ENCODE measurements at regions not wholly inside any gene's neighbourhood (a gene's known extent, or its start where the extent isn't known, plus 50 kb on each side); places are given as distances from the start of the nearest gene placed in this dataset.

- Mint-ChIP-seq H3K4me1 (no peaks in the 10 kb centered on the region), H3K9me3 (ENCODE audit: low read depth) (no peaks in the 10 kb centered on the region), H3K27ac (no peak overlapping the region), H3K36me3 (no peaks in the 10 kb centered on the region), H3K4me3 (no peak overlapping the region), H3K27me3 (no peaks in the 10 kb centered on the region)
- ATAC-seq (no peak), DNase-seq (no peak)
- CTCF ChIA-PET = no interaction called here
Measured at GRCh38 chr18:24926649-24927048, 425.3 kb downstream of the ZNF521 start.

- H3K4me1 Mint-ChIP-seq = no peaks in the 10 kb centered on the region
- no peaks in the 10 kb centered on the region for H3K9me3 Mint-ChIP-seq (ENCODE audit: low read depth)
- DNase-seq = no peak
- H3K4me3 Mint-ChIP-seq = no peak overlapping the region
- no peak overlapping the region for H3K27ac Mint-ChIP-seq
- no peaks in the 10 kb centered on the region for H3K27me3 Mint-ChIP-seq
- CTCF ChIA-PET = no interaction called here
- ATAC-seq = no peak
- no peaks in the 10 kb centered on the region for H3K36me3 Mint-ChIP-seq
Measured at GRCh38 chr18:24928301-24928878, 423.6 kb downstream of the ZNF521 start.

- CTCF ChIA-PET = no interaction called here
- H3K4me3 Mint-ChIP-seq = no peak overlapping the region
- no peak for ATAC-seq
- no peak overlapping the region for H3K27ac Mint-ChIP-seq
- no peak for DNase-seq
- no peaks in the 10 kb centered on the region for H3K36me3 Mint-ChIP-seq
- no peaks in the 10 kb centered on the region for H3K4me1 Mint-ChIP-seq
- no peaks in the 10 kb centered on the region for H3K27me3 Mint-ChIP-seq
- no peaks in the 10 kb centered on the region for H3K9me3 Mint-ChIP-seq (ENCODE audit: low read depth)
Measured at GRCh38 chr18:24930478-24930877, 421.5 kb downstream of the ZNF521 start.

GRCh38 chr18:24930971-24931370, 421.0 kb downstream of the ZNF521 start:
- ATAC-seq (no peak), DNase-seq (no peak)
- Mint-ChIP-seq H3K27me3 (no peaks in the 10 kb centered on the region), H3K4me1 (no peaks in the 10 kb centered on the region), H3K9me3 (ENCODE audit: low read depth) (no peaks in the 10 kb centered on the region), H3K36me3 (no peaks in the 10 kb centered on the region), H3K27ac (no peak overlapping the region), H3K4me3 (no peak overlapping the region)
- CTCF ChIA-PET = no interaction called here

DNA sequence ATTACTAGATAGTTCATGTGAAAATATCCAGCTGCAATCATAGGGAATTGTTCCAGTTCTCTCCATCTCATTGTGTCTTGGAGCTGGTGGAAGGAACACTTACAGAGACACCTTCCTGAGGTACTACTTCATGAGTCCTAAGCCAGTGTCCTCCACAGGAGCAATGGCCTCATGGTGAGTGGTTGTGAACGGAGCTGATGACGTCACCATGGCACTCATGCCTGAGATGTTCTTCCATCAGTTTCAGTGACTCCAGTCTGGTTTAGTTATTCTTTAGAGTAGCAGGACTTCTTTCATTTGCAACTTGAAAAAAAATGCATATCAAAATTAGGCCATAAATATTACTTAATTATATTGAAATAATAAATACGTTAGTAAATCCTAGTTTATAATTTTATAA, 418.6 kb downstream of the ZNF521 start:
- no peak for DNase-seq
- no peaks in the 10 kb centered on the region for H3K27me3 Mint-ChIP-seq
- H3K4me1 Mint-ChIP-seq = no peaks in the 10 kb centered on the region
- H3K36me3 Mint-ChIP-seq = no peaks in the 10 kb centered on the region
- no peaks in the 10 kb centered on the region for H3K9me3 Mint-ChIP-seq (ENCODE audit: low read depth)
- CTCF ChIA-PET = no interaction called here
- no peak overlapping the region for H3K4me3 Mint-ChIP-seq
- ATAC-seq = no peak
- H3K27ac Mint-ChIP-seq = no peak overlapping the region

GRCh38 chr18:24934258-24934932, 417.6 kb downstream of the ZNF521 start:
- ATAC-seq = no peak
- Mint-ChIP-seq H3K36me3 (no peaks in the 10 kb centered on the region), H3K27me3 (no peaks in the 10 kb centered on the region), H3K9me3 (ENCODE audit: low read depth) (no peaks in the 10 kb centered on the region), H3K4me3 (no peak overlapping the region), H3K27ac (no peak overlapping the region), H3K4me1 (no peaks in the 10 kb centered on the region)
- DNase-seq = no peak
- CTCF ChIA-PET = no interaction called here

- no peaks in the 10 kb centered on the region for H3K36me3 Mint-ChIP-seq
- H3K9me3 Mint-ChIP-seq (ENCODE audit: low read depth) = no peaks in the 10 kb centered on the region
- no peak for ATAC-seq
- H3K4me3 Mint-ChIP-seq = no peak overlapping the region
- H3K27me3 Mint-ChIP-seq = no peaks in the 10 kb centered on the region
- CTCF ChIA-PET = no interaction called here
- no peak overlapping the region for H3K27ac Mint-ChIP-seq
- no peak for DNase-seq
- no peaks in the 10 kb centered on the region for H3K4me1 Mint-ChIP-seq
Measured at GRCh38 chr18:24935008-24935407, 417.0 kb downstream of the ZNF521 start.

DNA sequence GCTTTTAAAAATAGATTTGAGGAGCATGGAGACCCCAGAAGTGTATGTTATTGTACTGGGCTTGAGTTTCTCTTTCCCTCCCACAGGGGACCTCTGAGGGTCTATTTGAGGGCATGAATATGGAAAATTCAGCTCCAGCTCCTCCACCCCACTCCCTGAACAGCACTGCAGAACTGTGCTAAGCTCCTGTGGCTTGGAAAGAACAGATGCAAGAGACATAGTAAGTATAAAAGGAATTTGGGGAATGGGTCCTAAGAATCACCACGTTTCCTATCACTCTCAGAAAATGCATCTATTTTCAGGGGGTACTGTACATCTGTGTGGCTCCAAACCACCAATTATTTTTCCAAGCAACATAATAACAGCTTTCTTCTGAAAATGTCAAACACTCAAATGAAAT, 416.1 kb downstream of the ZNF521 start:
- Mint-ChIP-seq H3K27me3 (no peaks in the 10 kb centered on the region), H3K4me3 (no peak overlapping the region), H3K27ac (no peak overlapping the region), H3K4me1 (no peaks in the 10 kb centered on the region), H3K9me3 (ENCODE audit: low read depth) (no peaks in the 10 kb centered on the region), H3K36me3 (no peaks in the 10 kb centered on the region)
- DNase-seq (no peak), ATAC-seq (no peak)
- CTCF ChIA-PET = no interaction called here

DNA sequence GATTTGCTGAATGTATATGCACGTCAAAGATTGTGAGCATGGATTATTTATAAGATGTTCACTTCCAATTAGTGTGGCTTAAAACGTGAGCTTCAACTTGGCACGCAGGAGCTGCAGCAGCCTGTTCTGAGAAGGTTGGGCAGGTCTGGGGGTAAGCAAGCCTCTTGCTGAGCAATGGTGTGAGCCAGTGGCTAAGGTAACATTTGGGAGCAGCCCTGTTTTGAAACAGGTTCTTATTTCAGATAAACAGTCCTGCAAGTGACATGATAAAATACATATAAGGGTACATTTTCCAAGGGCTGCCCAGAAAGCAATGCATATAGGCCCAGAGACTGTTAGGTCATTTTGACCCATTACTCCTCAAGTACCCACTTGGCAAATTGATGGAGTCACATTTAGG, 415.3 kb downstream of the ZNF521 start:
- Mint-ChIP-seq H3K4me1 (no peaks in the 10 kb centered on the region), H3K36me3 (no peaks in the 10 kb centered on the region), H3K27ac (no peak overlapping the region), H3K9me3 (ENCODE audit: low read depth) (no peaks in the 10 kb centered on the region), H3K27me3 (no peaks in the 10 kb centered on the region), H3K4me3 (no peak overlapping the region)
- no peak for DNase-seq
- ATAC-seq = no peak
- CTCF ChIA-PET = no interaction called here

- DNase-seq (no peak), ATAC-seq (no peak)
- H3K36me3 Mint-ChIP-seq = no peaks in the 10 kb centered on the region
- H3K4me1 Mint-ChIP-seq = no peaks in the 10 kb centered on the region
- CTCF ChIA-PET = no interaction called here
- H3K27ac Mint-ChIP-seq = no peak overlapping the region
- H3K9me3 Mint-ChIP-seq (ENCODE audit: low read depth) = no peaks in the 10 kb centered on the region
- H3K27me3 Mint-ChIP-seq = no peaks in the 10 kb centered on the region
- no peak overlapping the region for H3K4me3 Mint-ChIP-seq
Measured at GRCh38 chr18:24937639-24938275, 414.2 kb downstream of the ZNF521 start.

DNA sequence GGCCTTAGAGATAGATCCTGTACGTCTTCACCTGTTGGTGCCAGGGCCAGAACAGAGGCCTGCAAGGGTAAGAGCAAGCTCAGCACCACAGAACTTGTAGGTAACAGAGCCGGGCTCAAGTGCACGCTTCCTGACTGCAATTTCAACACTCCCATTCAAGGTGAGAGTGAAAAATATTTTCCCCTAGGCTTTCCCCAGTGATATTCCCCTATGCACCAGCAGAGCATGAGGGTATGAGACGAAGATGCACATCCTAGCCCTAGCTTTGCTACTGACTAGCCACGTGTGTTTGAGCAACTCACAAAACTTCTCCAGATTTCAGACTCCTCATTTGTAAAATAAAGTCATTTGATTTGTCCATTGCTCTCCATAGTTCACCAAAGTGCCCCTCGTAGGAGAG, 411.6 kb downstream of the ZNF521 start:
- Mint-ChIP-seq H3K9me3 (ENCODE audit: low read depth) (no peaks in the 10 kb centered on the region), H3K27me3 (no peaks in the 10 kb centered on the region), H3K36me3 (no peaks in the 10 kb centered on the region), H3K4me3 (no peak overlapping the region), H3K27ac (no peak overlapping the region), H3K4me1 (no peaks in the 10 kb centered on the region)
- ATAC-seq (no peak), DNase-seq (no peak)
- CTCF ChIA-PET = no interaction called here

DNA sequence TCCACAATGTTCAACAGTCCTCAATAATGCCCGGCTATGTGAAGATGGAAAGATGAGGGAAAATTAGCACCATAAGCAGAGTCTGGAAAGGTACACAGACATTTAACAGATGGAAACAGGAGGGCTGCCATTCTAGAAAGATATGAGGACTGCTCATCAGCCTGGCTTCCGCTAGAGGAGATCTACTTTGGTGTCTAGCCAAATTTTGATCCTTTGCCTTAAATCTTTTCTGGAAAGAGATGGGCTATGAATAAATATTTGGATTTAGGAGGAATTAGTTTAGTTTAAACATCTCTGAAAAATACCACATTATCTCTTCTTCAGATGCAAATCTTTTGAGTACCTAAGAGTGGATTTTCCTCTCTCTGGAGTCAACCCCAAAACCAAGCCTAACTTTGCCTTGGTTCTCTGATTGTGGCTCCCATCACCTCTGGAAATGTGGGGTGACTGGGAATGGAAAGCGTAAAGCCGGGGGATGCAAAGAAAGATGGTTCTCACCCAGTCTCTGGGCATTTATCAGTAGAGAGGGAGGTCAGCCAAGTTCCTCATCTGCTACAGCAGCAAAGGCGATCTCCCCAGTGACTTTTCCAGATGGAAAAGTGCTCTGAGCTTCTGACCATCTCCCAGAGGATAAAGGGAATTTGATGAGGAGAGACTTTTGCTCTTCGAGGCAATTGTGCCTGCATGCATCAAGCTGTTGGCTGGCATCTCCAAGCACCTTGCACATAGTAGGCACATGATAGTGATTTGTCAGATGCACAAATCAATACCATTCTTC, 410.6 kb downstream of the ZNF521 start:
- Mint-ChIP-seq H3K4me3 (no peak overlapping the region), H3K9me3 (ENCODE audit: low read depth) (no peaks in the 10 kb centered on the region), H3K27me3 (no peaks in the 10 kb centered on the region), H3K27ac (no peak overlapping the region), H3K36me3 (no peaks in the 10 kb centered on the region), H3K4me1 (no peaks in the 10 kb centered on the region)
- CTCF ChIA-PET = no interaction called here
- ATAC-seq (no peak), DNase-seq (no peak)

DNA sequence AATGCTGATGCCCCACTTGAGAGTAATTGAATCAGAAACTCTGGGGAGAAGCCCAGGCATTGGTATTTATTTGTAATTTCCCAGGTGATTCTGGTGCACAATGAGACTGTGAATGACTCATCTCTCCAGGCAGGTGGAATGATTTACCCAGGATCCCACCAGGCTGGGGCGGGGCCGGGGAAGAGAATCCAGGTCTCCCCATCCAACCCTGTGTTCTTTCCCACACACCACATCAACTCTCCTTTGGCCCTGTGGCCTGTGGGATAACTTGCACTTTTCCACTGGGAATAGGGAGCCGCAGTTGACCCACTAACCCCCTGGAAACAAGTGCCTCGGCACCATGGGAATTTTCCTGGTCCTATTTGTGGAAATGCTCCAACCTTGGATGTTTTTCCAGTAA, 409.8 kb downstream of the ZNF521 start:
- ATAC-seq = no peak
- no peak overlapping the region for H3K4me3 Mint-ChIP-seq
- H3K27ac Mint-ChIP-seq = no peak overlapping the region
- no peaks in the 10 kb centered on the region for H3K27me3 Mint-ChIP-seq
- H3K9me3 Mint-ChIP-seq (ENCODE audit: low read depth) = no peaks in the 10 kb centered on the region
- DNase-seq = no peak
- H3K36me3 Mint-ChIP-seq = no peaks in the 10 kb centered on the region
- no peaks in the 10 kb centered on the region for H3K4me1 Mint-ChIP-seq
- CTCF ChIA-PET = no interaction called here

All from activated CD8-positive, alpha-beta memory T cell treated with anti-CD3 and anti-CD28 coated beads, Interleukin-2, amount 10 ng/mL, durations not matched to agents 7 days and 5 days (primary cell).